GM12878 (cell line): ENCODE measurements at regions not wholly inside any gene's neighbourhood (a gene's known extent, or its start where the extent isn't known, plus 50 kb on each side); places are given as distances from the start of the nearest gene placed in this dataset.

ENCODE experiments used
- ATAC-seq: fragments of 200-7000 bp; cut with Tn5 transposase; 3 replicates; pipeline ENCODE4 v1.9.1; 2020; ENCODE audit warnings: mild to moderate bottlenecking, moderate library complexity
- BruUV-seq: library from RNA; stranded (reverse); fragments of 400-500 nt; replicated peaks from 2 replicates; lab custom pipeline; 2021; lab: Mats Ljungman, UMichigan
- CTCF ChIA-PET: fragments of 300-600 bp; sonication (Branson Sonifier 250); formaldehyde crosslinking; extraction: SDS; loops from one replicate; lab custom pipeline; 2021; ENCODE audit warnings: inconsistent platforms; lab: Yijun Ruan, JAX
- POLR2A ChIA-PET: fragments of 350-600 bp; formaldehyde crosslinking; extraction: SDS; loops from one replicate; lab custom pipeline; 2021; ENCODE audit warnings: inconsistent platforms; lab: Charles Lee
- RAD21 ChIA-PET: fragments of 300-600 bp; sonication (Branson Sonifier 250); formaldehyde crosslinking; loops from one replicate; lab custom pipeline; 2023; ENCODE audit warnings: antibody characterized with exemption; ENCODE audit not compliant: unreplicated experiment; lab: Charles Lee
- SMC1A ChIA-PET: fragments of 300-600 bp; sonication (Branson Sonifier 250); formaldehyde crosslinking; loops from one replicate; lab custom pipeline; 2023; ENCODE audit not compliant: unreplicated experiment, uncharacterized antibody; lab: Charles Lee
- DNase-seq: peaks from one replicate; pipeline ENCODE4 v3.0.0-alpha.2; 2011; ENCODE audit warnings: low read depth, low spot score
- FAIRE-seq: peaks from 3 replicates; lab custom pipeline; 2011; peaks lifted over from hg19 to GRCh38; lab: Jason Lieb, UNC
- H2AFZ ChIP-seq: 2 replicates; pipeline ENCODE4 v1.6.0; 2011; ENCODE audit warnings: low read depth, low read length, control low read depth; ENCODE audit not compliant: control insufficient read depth
- H3K27ac ChIP-seq: 2 replicates; pipeline ENCODE4 v1.5.1; 2011; ENCODE audit warnings: control low read depth; ENCODE audit not compliant: control insufficient read depth, insufficient read depth
- H3K27me3 ChIP-seq, 2 experiments: replicated peaks in 1 of 2; 2 replicates each; pipeline versions ENCODE4 v1.6.0 to v1.6.1; 2011; ENCODE audit warnings: low read length in 1 of 2; ENCODE audit not compliant: control insufficient read depth in 2 of 2, insufficient read depth in 2 of 2
- H3K36me3 ChIP-seq, 2 experiments: 2 replicates each; pipeline ENCODE4 v1.5.1; 2011; ENCODE audit warnings: low read length in 1 of 2; ENCODE audit not compliant: control insufficient read depth in 2 of 2, insufficient read depth in 2 of 2
- H3K4me1 ChIP-seq: 2 replicates; pipeline ENCODE4 v1.6.1; 2011; ENCODE audit warnings: mild to moderate bottlenecking, low read length, moderate library complexity, mixed read lengths; ENCODE audit not compliant: control insufficient read depth, insufficient read depth
- H3K4me2 ChIP-seq: 2 replicates; pipeline ENCODE4 v1.6.0; 2011; ENCODE audit warnings: control low read depth; ENCODE audit not compliant: control insufficient read depth, insufficient read depth
- H3K4me3 ChIP-seq: fragments of 200-600 bp; sonication (generic); 2 replicates; pipeline ENCODE4 v1.5.1; 2016
- H3K79me2 ChIP-seq: 2 replicates; pipeline ENCODE4 v1.6.0; 2011; ENCODE audit warnings: low read length; ENCODE audit not compliant: control insufficient read depth, insufficient read depth
- H3K9ac ChIP-seq: 2 replicates; pipeline ENCODE4 v1.8.0; 2011; ENCODE audit warnings: low read length, control low read depth, mixed read lengths; ENCODE audit not compliant: control insufficient read depth, insufficient read depth
- H3K9me3 ChIP-seq: replicated peaks from 3 replicates; pipeline ENCODE4 v1.5.1; 2011; ENCODE audit warnings: mild to moderate bottlenecking, low read length; ENCODE audit not compliant: control insufficient read depth, insufficient read depth
- H4K20me1 ChIP-seq: 2 replicates; pipeline ENCODE4 v1.6.0; 2011; ENCODE audit not compliant: control insufficient read depth, insufficient read depth
- BHLHE40 ChIP-seq, 2 experiments: fragments of 450-650 bp in 1 of 2; IDR thresholded peaks; 2 replicates each; pipeline ENCODE4 v1.6.1; 2011 to 2017; ENCODE audit warnings: low read depth in 2 of 2, borderline replicate concordance in 1 of 2, improper control_type of control experiment in 1 of 2, low read length in 1 of 2, mild to moderate bottlenecking in 1 of 2
- E2F8 ChIP-seq: fragments of 450-650 bp; IDR thresholded peaks from 2 replicates; pipeline ENCODE4 v1.6.1; 2018; ENCODE audit warnings: mild to moderate bottlenecking, low read depth, moderate library complexity; ENCODE audit not compliant: partially characterized antibody
- HDAC2 ChIP-seq: fragments of 200-600 bp; sonication (generic); IDR thresholded peaks from 2 replicates; pipeline ENCODE4 v1.6.1; 2017
- IRF5 ChIP-seq: fragments of 450-650 bp; IDR thresholded peaks from 2 replicates; pipeline ENCODE4 v1.6.1; 2017; ENCODE audit warnings: borderline replicate concordance
- JUNB ChIP-seq: IDR thresholded peaks from 2 replicates; pipeline ENCODE4 v1.6.1; 2016; ENCODE audit warnings: antibody characterized with exemption, mild to moderate bottlenecking
- JUND ChIP-seq: IDR thresholded peaks from 2 replicates; pipeline ENCODE4 v1.6.1; 2012; ENCODE audit warnings: low read depth, mild to moderate bottlenecking, low read length, improper control_type of control experiment, moderate library complexity
- KDM1A ChIP-seq: fragments of 200-600 bp; sonication (generic); IDR thresholded peaks from 2 replicates; pipeline ENCODE4 v1.6.1; 2016; ENCODE audit warnings: borderline replicate concordance
- MXI1 ChIP-seq: fragments of 150-350 bp; IDR thresholded peaks from 2 replicates; pipeline ENCODE4 v1.6.1; 2011; ENCODE audit warnings: low read depth, mild to moderate bottlenecking, inconsistent platforms, low read length, improper control_type of control experiment
- RBBP5 ChIP-seq: fragments of 200-600 bp; sonication (generic); conservative IDR thresholded peaks from 2 replicates; pipeline ENCODE4 v1.6.1; 2016
- RELA ChIP-seq: fragments of 450-650 bp; IDR thresholded peaks from 2 replicates; pipeline ENCODE4 v1.8.0; 2014; ENCODE audit warnings: borderline replicate concordance; ENCODE audit not compliant: partially characterized antibody
- SREBF1 ChIP-seq: IDR thresholded peaks from 2 replicates; pipeline ENCODE4 v1.6.1; 2012; ENCODE audit warnings: mild to moderate bottlenecking, low read length
- STAT1 ChIP-seq: fragments of 450-650 bp; conservative IDR thresholded peaks from 2 replicates; pipeline ENCODE4 v1.6.1; 2014; ENCODE audit warnings: antibody characterized with exemption, mild to moderate bottlenecking
- SUZ12 ChIP-seq: fragments of 200-600 bp; sonication (generic); IDR thresholded peaks from one replicate; pipeline ENCODE4 v1.6.1; 2018; ENCODE audit warnings: antibody characterized with exemption, mild to moderate bottlenecking; ENCODE audit not compliant: unreplicated experiment
- WGBS: methylation state at CpG from one replicate; pipeline ENCODE4 v1.1.6; 2016; ENCODE audit warnings: low lambda C conversion rate; ENCODE audit not compliant: insufficient replicate concordance, insufficient coverage; ENCODE audit errors: missing lambda C conversion rate; 5-methylcytosine and 5-hydroxymethylcytosine counted together
- in situ Hi-C: fragments of 300-500 bp; cut with MboI; formaldehyde crosslinking; loops from 9 replicates; pipeline ENCODE4 v1.14.3; 2018; ENCODE audit warnings: mixed read lengths
- intact Hi-C: fragments of 100-400 bp; cut with micrococcal nuclease; formaldehyde crosslinking; loops from one replicate; pipeline ENCODE4 v1.14.2; 2022; ENCODE audit not compliant: unreplicated experiment
- TF ChIP-seq, protein P1 (sequence below): IDR thresholded peaks from 2 replicates; pipeline ENCODE4 v1.6.1; 2011; ENCODE audit warnings: borderline replicate concordance, low read depth, mild to moderate bottlenecking, moderate library complexity, low read length; ENCODE audit not compliant: insufficient read depth, poor library complexity, severe bottlenecking

- no TSS peak for BruUV-seq
- H3K79me2 ChIP-seq, result no peaks in the 10 kb centered on the region
- no peak overlapping the region for H3K4me2 ChIP-seq
- DNase-seq, result no peak
- CTCF ChIA-PET, result interaction anchor here (0.9 kb wide), 1 partner anchor 9 kb away, joined by 3 read pairs; no protein-coding TSS in a partner anchor
- ATAC-seq, result no peak
- H3K27me3 ChIP-seq, result no peaks in the 10 kb centered on the region
- in situ Hi-C loops (no loop called here), intact Hi-C loops (no loop called here)
- WGBS, result 7% methylated on average over 1 of the region's 1 CpG
- FAIRE-seq, result no peak
- POLR2A ChIA-PET, result no interaction called here
- no peaks in the 10 kb centered on the region for H4K20me1 ChIP-seq
- H3K9ac ChIP-seq, result no peak overlapping the region
- H3K27ac ChIP-seq, result no peak overlapping the region
- no peaks in the 10 kb centered on the region for H3K4me1 ChIP-seq
- H3K9me3 ChIP-seq, result no peaks in the 10 kb centered on the region
- SMC1A ChIA-PET, result no interaction called here
- RAD21 ChIA-PET, result no interaction called here
- no peak overlapping the region for H3K4me3 ChIP-seq
- no peak overlapping the region for H2AFZ ChIP-seq
- TF ChIP-seq SREBF1, result no peak
- TF ChIP-seq HDAC2, result no peak
- no peak for TF ChIP-seq RBBP5
- TF ChIP-seq KDM1A, result no peak
- no peak for TF ChIP-seq BHLHE40 (IDR thresholded peaks at IDR 0.05; ENCODE audit: borderline replicate concordance in 1 of 2, low read depth in 2 of 2, low read length in 1 of 2)
- TF ChIP-seq SUZ12, result no peak
- TF ChIP-seq, all 136 proteins: peak for 0
- H3K36me3 ChIP-seq, result no peaks in the 10 kb centered on the region
Measured at GRCh38 chr2:226142463-226142862, 657.2 kb downstream of the IRS1 start.

- H3K4me1 ChIP-seq, result no peaks in the 10 kb centered on the region
- ChIA-PET POLR2A (no interaction called here), SMC1A (interaction anchor here (0.8 to 1.2 kb wide), 2 partner anchors 10 to 21 kb away, joined by 3 read pairs; no protein-coding TSS in a partner anchor), RAD21 (no interaction called here), CTCF (no interaction called here)
- no peaks in the 10 kb centered on the region for H3K36me3 ChIP-seq
- H3K4me2 ChIP-seq, result no peak overlapping the region
- no peak overlapping the region for H3K4me3 ChIP-seq
- no peak overlapping the region for H3K27ac ChIP-seq
- BruUV-seq, result no TSS peak
- in situ Hi-C loops (no loop called here), intact Hi-C loops (no loop called here)
- FAIRE-seq, result no peak
- no peak for ATAC-seq
- 0% methylated on average over 2 of the region's 2 CpGs for WGBS
- no peak for DNase-seq
- no peaks in the 10 kb centered on the region for H3K79me2 ChIP-seq
- no peaks in the 10 kb centered on the region for H3K9me3 ChIP-seq
- H3K27me3 ChIP-seq, result no peaks in the 10 kb centered on the region
- no peak overlapping the region for H3K9ac ChIP-seq
- H4K20me1 ChIP-seq, result no peaks in the 10 kb centered on the region
- no peak overlapping the region for H2AFZ ChIP-seq
- TF ChIP-seq, protein P1, sequence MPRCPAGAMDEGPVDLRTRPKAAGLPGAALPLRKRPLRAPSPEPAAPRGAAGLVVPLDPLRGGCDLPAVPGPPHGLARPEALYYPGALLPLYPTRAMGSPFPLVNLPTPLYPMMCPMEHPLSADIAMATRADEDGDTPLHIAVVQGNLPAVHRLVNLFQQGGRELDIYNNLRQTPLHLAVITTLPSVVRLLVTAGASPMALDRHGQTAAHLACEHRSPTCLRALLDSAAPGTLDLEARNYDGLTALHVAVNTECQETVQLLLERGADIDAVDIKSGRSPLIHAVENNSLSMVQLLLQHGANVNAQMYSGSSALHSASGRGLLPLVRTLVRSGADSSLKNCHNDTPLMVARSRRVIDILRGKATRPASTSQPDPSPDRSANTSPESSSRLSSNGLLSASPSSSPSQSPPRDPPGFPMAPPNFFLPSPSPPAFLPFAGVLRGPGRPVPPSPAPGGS, result no peak
- TF ChIP-seq IRF5 (no peak), HDAC2 (no peak), STAT1 (no peak), E2F8 (no peak), MXI1 (no peak), JUNB (no peak), JUND (no peak), RELA (no peak)
Measured at GRCh38 chr2:226140594-226140993, 659.0 kb downstream of the IRS1 start.
